Nephron (organoid): ENCODE measurements at regions not wholly inside any gene's neighbourhood (a gene's known extent, or its start where the extent isn't known, plus 50 kb on each side); places are given as distances from the start of the nearest gene placed in this dataset.
A peak's percentile ranks its signal among the peaks of the same experiment; 100 is the strongest.

Experiments
- H3K27ac Mint-ChIP-seq, 3 experiments: 2 replicates each; pipeline ENCODE4 v1.8.0; 2020; ENCODE audit warnings: mixed read lengths in 3 of 3, mild to moderate bottlenecking in 2 of 3, moderate library complexity in 1 of 3
- H3K27me3 Mint-ChIP-seq: 2 replicates; pipeline ENCODE4 v1.8.0; 2021; ENCODE audit warnings: low read depth, mild to moderate bottlenecking, moderate library complexity, mixed read lengths
- H3K36me3 Mint-ChIP-seq: 2 replicates; pipeline ENCODE4 v1.8.0; 2020; ENCODE audit warnings: low read depth, mixed read lengths
- H3K4me1 Mint-ChIP-seq: 2 replicates; pipeline ENCODE4 v1.8.0; 2020; ENCODE audit warnings: mixed read lengths
- H3K4me3 Mint-ChIP-seq, 3 experiments: 2 replicates each; pipeline ENCODE4 v1.8.0; 2020; ENCODE audit warnings: mild to moderate bottlenecking in 3 of 3, mixed read lengths in 3 of 3, moderate library complexity in 2 of 3
- H3K9me3 Mint-ChIP-seq: 2 replicates; pipeline ENCODE4 v1.8.0; 2020; ENCODE audit warnings: mixed read lengths
- CTCF ChIP-seq, 3 experiments: fragments of 200-600 bp; sonication (generic); IDR thresholded peaks; one replicate each; pipeline ENCODE4 v1.5.0; 2021; ENCODE audit warnings: antibody characterized with exemption in 3 of 3; ENCODE audit not compliant: unreplicated experiment in 3 of 3

GRCh38 chr1:214902636-214903320, 179.8 kb upstream of the KCNK2 start:
- no peak overlapping the region for H3K27ac Mint-ChIP-seq
- H3K36me3 Mint-ChIP-seq = no peaks in the 10 kb centered on the region
- H3K4me3 Mint-ChIP-seq = no peak overlapping the region
- no peaks in the 10 kb centered on the region for H3K9me3 Mint-ChIP-seq
- no peak for TF ChIP-seq CTCF (IDR thresholded peaks at IDR 0.05; ENCODE audit: unreplicated experiment in 3 of 3)
- H3K4me1 Mint-ChIP-seq = no peaks in the 10 kb centered on the region
- H3K27me3 Mint-ChIP-seq = no peaks in the 10 kb centered on the region

GRCh38 chr1:214912127-214912526, 170.4 kb upstream of the KCNK2 start:
- Mint-ChIP-seq H3K36me3 (no peaks in the 10 kb centered on the region), H3K4me1 (peaks cover 5% of the 10 kb centered on the region), H3K27me3 (peaks cover 3% of the 10 kb centered on the region), H3K27ac (no peak overlapping the region), H3K4me3 (no peak overlapping the region), H3K9me3 (no peaks in the 10 kb centered on the region)
- TF ChIP-seq CTCF (IDR thresholded peaks at IDR 0.05; ENCODE audit: unreplicated experiment in 3 of 3) = no peak

GRCh38 chr1:214913966-214914365, 168.6 kb upstream of the KCNK2 start:
- Mint-ChIP-seq H3K4me3 (no peak overlapping the region), H3K36me3 (no peaks in the 10 kb centered on the region), H3K9me3 (no peaks in the 10 kb centered on the region), H3K27ac (peak overlapping the region in 1 of 3 experiments; percentile 32), H3K27me3 (peaks cover 4% of the 10 kb centered on the region), H3K4me1 (peaks cover 5% of the 10 kb centered on the region)
- no peak for TF ChIP-seq CTCF (IDR thresholded peaks at IDR 0.05; ENCODE audit: unreplicated experiment in 3 of 3)

GRCh38 chr1:214917081-214917635, 165.4 kb upstream of the KCNK2 start:
- H3K4me1 Mint-ChIP-seq = peaks cover 5% of the 10 kb centered on the region

GRCh38 chr1:214918745-214919144, 163.8 kb upstream of the KCNK2 start:
- Mint-ChIP-seq H3K4me3 (no peak overlapping the region), H3K4me1 (peaks cover 4% of the 10 kb centered on the region), H3K36me3 (no peaks in the 10 kb centered on the region), H3K9me3 (no peaks in the 10 kb centered on the region), H3K27me3 (peaks cover 4% of the 10 kb centered on the region), H3K27ac (no peak overlapping the region)
- no peak for TF ChIP-seq CTCF (IDR thresholded peaks at IDR 0.05; ENCODE audit: unreplicated experiment in 3 of 3)

More at GRCh38 chr1:214917081-214917635, 165.4 kb upstream of the KCNK2 start:
- H3K36me3 Mint-ChIP-seq = no peaks in the 10 kb centered on the region
- no peak for TF ChIP-seq CTCF (IDR thresholded peaks at IDR 0.05; ENCODE audit: unreplicated experiment in 3 of 3)
- no peaks in the 10 kb centered on the region for H3K9me3 Mint-ChIP-seq
- no peak overlapping the region for H3K4me3 Mint-ChIP-seq
- H3K27me3 Mint-ChIP-seq = peaks cover 4% of the 10 kb centered on the region
- H3K27ac Mint-ChIP-seq = no peak overlapping the region

- no peak for TF ChIP-seq CTCF (IDR thresholded peaks at IDR 0.05; ENCODE audit: unreplicated experiment in 3 of 3)
- no peak overlapping the region for H3K27ac Mint-ChIP-seq
- H3K4me1 Mint-ChIP-seq = no peaks in the 10 kb centered on the region
- no peaks in the 10 kb centered on the region for H3K9me3 Mint-ChIP-seq
- H3K36me3 Mint-ChIP-seq = no peaks in the 10 kb centered on the region
- peaks cover 4% of the 10 kb centered on the region for H3K27me3 Mint-ChIP-seq
- no peak overlapping the region for H3K4me3 Mint-ChIP-seq
These were observed 162.2 kb upstream of the KCNK2 start for GRCh38 chr1:214920337-214920736.
